ENCODE measurements at regions not wholly inside any gene's neighbourhood (a gene's known extent, or its start where the extent isn't known, plus 50 kb on each side); places are given as distances from the start of the nearest gene placed in this dataset.
"Not testable (repeated sequence)": the region's sequence is repeated elsewhere in the genome, so short reads cannot be mapped to it uniquely, and the experiment has no call there.

DNA sequence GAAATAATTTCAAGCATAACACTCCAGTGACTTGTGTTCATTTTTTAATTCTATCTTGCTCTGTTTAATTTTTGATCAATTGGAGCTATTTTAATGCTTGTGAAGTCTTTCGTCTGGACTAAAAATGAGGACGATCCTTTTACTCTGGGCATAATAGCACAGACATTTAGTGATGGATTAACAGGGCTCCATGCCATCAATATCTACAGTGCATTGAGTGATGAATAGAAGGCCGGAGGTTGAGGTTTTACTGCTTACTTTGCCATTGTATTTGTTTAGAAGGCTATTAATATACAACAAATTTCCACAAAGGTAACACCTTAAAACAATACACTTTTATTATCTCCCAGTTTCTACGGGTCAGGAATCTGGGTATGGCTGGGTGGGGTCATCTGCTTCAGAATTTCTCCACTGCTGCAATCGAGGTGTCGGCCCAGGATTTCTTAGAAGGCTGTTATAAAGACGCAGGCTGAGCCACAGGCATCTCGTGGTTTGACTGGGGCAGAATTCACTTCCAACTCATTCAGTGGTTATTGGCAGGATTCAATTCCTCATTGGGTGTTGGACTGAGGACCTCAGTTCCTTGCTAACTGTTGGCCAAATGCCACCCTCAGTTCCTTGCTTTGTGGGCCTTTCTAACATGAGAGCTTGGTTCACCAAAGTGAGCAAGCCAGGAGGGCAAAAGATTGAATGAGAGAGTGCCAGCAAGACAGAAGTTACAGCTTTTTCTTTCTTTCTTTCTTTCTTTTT is 265.4 kb upstream of the VLDLR start:
- DNase-seq: no peak

DNA sequence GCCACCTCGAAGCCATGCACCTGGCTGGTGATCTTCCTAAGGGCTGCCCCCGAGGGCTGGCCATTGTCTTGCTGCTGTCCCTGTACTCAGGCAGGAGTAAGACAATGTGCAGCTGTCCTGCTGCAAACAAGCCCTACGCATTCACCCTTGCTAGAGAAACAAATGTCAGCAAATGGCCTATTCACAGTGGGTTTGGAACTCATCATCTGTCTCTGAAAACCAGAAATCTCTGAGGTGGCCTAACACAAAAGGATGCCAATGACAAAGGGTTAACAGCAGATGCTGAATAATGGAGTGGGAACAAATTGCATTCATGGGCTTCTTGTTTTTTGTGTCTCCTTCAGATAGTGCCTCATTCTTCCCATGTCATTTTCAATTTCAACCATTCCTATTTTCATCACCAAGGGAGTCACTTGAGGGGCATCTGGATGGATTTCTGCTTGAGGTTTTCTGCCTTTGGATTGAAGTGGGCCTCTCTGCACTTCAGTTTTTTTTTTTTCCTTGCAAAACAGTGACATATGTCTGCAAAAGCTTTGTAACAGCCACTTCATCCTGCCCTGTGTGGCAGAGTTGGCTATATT is 261.6 kb upstream of the VLDLR start:
- DNase-seq: no peak

DNA sequence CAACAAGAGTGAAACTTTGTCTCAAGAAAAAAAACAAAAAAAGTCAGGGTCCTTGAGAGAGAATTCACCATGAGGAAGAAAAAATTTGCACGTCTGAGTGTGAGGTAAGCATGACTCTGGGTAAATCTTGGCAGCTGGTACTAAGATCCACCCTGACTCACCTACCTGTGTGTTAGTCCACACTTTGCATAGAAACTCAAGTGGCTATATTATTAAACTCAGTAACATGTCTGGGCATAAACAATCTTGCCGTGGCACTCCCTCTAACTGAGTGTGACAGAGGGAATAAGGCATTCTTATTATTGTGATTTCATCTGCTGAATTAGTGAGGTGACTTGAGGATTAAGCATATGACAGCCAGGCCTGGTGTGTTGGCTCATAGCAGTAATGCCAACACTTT is 259.4 kb upstream of the VLDLR start:
- DNase-seq: no peak

DNA sequence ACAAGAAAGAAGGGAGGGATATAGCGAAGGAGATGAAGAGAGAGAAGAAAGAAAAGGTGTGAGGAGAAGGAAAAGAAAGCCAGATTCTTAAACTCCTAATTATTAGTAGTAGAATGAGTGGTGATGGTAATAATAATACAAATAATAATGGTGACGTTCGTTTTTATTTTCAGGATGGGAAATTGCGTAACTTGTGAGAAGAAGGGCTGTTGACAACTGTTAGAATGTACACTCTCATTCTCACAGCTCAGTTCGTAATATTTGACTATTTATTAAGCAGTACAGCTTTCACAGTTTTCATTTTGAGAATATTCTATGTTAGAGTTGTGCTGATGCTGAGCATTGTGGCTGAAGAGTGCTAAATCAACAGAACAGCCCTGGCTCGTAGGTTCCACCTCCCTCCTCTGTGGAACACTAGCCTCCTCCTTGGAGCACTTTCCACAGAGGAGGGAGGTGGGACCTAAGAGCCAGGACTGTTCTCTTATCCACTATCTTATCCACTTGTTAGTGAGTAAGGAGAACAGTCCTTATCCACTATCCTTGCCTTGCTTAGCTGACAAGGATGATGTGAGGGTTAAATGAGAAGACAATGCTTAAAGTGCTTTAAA is 258.3 kb upstream of the VLDLR start:
- no peak for DNase-seq

DNA sequence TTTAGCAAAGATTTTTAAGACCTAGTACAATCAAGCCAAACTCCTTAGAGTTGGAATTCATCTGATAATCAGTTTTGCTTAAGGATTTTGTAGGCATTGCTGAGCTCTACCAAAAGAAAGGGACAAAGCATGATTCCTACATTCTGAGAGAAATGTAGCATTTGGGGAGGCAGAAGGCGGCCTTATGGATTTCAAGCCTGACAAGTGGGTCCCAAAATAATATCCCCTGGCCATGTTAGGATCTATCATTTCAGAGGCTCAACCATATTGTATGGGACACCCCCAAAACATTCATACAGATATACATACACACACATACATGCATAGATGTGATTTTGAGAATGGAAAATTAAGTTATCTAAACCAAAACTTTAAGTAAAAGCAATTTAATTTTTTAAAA is 257.8 kb upstream of the VLDLR start:
- DNase-seq: no peak

DNA sequence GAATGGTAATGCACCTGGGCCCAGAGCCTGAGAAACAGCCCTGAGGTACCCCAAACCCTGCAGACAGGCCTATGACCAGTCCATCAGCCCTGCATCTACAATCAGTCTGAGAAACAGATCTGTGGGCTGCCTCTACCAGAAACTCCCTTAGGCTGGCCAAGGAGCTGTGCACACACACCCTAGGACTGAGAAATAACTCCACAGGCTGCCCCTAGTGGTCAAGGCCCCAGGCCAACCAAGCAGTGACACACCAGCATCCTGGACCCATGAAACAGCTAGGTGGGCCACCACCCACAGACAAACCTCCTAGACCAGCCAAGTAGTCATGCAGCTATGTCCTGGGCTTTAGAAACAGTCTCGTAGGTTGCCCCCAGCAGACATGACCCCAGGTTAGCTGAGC is 253.6 kb upstream of the VLDLR start:
- no peak for DNase-seq

DNA sequence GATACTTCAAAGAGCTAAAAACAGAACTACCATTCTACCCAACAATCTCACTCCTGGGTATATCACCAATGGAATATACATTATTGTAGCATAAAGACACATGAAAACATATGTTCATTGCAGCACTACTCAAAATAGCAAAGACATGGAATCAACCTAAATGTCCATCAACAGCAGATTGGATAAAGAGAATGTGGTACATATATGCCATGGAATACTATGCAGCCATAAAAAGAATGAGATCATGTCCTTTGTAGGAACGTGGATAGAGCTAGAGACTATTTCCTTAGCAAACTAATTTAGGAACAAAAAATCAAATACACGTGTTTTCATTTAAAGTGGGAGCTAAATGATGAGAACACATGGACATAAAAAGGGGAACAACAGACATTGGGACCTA is 247.9 kb upstream of the VLDLR start:
- no peak for DNase-seq

DNA sequence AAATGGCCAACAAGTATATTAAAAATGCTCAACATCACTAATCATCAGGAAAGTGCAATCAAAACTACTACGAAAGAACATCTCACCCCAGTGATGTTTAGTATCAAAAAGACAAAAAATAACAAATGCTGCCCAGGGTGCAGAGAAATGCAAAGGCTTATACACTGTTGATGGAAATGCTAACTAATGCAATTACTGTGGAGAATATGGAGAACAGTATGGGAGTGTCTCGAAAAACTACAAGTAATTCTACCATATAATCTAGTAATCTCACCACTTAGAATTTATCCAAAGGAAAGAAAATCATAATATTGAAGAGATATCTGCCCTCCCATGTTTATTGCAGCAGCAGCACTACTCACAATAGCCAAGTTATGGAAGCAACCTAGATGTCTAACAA is 246.5 kb upstream of the VLDLR start:
- no peak for DNase-seq

DNA sequence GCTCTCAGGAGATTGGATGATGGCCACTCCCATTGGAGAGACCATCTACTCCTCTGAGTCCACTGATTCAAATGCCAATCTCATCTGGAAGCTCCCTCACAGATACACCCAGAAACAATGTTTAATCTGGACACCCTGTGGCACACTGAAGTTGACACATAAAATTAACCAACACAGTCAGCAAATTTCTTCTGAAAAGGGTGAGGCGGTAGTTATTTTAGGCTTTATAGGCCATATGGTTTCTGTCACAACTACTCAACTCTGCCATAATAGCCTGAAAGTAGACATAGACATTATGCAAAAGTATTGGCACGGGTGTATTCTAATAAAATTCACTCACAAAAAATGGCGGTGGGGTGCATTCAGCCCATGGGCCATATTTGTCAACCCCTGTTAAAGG is 244.5 kb upstream of the VLDLR start:
- DNase-seq: no peak

DNA sequence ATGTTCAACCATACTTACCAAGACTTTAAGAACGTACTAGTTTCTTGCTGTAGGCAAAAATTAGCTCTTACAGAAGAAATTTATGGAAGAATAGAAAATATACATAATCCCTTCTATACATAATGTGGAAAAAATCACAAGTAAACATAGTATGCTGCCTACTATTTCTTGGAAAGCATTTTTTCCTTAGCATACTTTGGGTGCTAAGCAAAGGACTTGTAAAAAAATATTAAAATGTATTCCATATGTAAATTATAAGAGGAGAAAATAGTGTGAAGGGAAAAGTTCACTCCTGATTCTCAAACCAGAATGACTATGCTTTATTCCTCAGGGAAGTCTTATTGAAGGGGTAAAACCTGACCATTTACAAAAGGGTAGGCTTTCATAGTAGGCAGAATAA is 243.8 kb upstream of the VLDLR start:
- no peak for DNase-seq

DNA sequence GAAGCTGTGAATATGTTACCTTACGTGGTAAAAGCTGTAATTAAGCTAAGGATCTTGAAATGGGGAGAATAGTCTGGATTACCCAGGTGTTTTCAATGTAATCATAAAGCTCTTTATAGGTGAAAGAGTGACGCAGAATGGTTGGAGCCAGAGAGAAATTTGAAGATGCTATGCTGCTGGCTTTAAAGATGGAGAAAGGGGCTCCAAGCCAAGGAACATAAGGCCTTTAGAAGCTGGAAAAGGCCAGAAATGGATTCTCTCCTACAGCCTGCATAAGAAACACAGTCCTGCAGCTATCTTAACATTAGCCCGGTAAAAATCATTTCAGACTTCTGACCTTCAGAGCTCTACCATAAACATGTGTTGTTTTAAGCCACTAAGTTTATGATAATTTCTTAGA is 243.3 kb upstream of the VLDLR start:
- DNase-seq: no peak

DNA sequence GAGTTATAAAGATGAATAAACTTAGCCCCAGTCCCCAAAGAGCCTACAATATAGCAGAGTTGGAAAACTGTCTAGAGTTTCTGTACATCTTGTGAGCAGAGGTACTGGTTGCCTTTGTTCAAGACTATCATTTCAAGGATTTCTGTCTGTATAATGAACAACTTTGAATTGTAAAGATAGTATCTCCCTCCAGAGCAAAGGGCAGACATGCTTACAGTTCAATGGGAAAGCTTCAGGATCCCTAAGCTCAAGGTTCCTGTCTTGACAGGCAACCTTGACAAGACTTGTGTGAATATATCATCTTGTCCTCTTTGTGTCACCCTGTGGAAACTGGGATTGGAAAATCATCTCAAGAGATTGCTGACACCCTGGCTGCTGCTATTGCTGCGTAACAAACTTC is 242.8 kb upstream of the VLDLR start:
- DNase-seq: no peak

DNA sequence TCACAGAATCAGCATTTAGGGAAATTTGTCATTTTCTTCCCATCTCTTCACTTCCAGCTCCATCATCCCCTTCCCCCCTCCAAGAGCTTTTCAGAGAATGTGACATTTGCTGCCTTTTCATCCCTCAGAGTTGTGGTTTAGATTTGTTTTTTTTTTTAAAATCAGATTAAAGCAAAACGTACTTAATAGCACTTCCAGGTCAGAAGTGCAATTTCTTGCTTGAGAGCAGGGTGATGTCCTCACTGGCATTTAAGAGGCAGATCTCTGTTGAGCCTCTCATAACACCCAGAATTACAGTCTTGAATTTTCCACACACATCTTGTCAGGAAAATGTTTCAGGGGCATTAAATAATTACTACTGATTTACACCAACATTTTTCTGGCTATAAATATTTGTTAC is 236.8 kb upstream of the VLDLR start:
- DNase-seq: no peak

DNA sequence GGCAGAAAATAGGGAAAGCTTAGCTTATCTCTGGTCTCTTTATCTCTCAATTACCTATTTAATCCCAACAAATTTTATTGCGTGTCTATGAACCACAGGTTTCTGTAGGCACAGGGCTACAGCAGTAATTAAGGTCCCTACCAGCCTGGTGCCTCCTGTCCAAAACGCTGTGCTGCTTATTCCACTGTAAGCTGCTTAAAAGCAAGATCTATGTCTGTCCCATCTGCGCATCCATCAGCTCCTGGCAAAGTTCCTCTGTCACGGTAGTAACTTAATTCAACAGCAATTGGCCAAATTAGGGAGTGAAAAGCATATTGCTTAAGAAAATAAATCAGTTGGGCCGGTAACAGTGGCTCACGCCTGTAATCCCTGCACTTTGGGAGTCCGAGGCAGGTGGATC is 235.8 kb upstream of the VLDLR start:
- no peak for DNase-seq

DNA sequence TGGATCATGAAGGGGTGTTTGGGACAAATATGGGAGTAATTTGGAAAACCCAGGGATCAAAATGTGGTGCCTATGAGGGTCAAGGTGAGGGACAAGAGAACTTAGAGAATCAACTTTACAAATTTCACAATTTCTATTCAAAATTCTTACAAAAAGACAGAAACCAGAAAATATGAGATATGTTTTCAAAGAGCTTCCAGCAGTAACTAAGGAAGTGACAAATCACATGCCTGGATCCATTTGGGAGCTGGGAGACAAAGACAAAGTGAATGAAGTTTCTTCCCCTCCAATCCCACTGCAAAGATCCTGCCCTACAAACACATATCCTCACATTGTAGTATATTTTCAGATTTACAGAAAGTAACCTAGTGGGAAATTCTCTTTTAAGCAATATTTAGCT is 235.0 kb upstream of the VLDLR start:
- DNase-seq: no peak

DNA sequence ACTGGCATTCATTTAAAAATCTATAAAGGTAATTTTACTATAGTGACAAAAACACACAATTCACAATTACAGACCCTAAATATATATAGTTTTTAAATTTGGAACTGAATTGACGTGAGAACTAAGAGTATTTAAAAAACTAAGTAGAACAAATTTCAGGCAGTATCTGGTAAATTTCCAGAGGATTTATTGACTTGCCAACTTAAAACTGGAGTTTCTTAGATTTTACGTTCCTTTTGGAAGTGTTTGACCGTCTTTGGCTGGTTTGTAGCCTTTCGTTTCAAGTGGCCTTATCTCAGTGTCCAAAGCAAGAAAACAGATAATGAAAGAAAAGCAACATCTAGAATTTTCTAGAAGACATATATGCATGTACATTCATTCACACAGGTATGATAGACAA is 234.4 kb upstream of the VLDLR start:
- no peak for DNase-seq

DNA sequence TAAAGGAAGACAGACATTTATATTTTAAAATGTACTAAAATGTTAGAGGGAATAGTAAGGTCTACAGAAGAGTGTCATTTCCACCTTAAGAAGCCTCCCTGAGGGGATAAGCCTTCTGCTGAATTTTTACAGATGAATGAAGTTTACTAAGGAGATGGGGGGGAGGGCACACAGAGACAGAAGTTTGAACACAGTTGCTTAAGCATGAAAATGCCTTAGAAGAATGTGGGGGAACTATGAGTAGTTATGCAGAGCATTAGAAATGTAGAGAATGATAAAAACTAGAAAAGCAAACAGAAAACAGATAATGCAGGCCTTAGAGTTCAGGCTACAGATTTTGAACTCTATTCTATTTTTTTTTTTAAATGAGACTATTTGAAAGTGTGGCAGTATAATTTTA is 232.2 kb upstream of the VLDLR start:
- no peak for DNase-seq

DNA sequence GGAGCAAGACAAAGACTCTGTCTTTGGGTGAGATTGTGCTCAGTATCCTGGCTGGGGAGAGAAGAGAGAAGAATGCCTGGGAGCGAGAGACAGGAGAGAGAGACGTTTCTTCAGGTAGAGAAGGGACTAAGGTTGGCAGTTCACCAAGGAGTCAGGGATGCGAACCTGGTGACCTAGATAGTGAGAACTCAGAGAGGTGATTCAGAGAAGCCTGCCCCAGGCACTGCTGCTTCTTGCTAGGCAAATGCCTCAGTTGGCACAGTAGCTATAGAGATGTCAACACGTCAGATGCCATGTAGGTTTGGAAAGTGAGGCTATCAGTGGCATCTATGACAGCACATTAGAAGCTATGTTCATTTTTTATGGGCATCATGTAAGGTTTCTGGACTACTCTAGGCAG is 231.6 kb upstream of the VLDLR start:
- DNase-seq: no peak

DNA sequence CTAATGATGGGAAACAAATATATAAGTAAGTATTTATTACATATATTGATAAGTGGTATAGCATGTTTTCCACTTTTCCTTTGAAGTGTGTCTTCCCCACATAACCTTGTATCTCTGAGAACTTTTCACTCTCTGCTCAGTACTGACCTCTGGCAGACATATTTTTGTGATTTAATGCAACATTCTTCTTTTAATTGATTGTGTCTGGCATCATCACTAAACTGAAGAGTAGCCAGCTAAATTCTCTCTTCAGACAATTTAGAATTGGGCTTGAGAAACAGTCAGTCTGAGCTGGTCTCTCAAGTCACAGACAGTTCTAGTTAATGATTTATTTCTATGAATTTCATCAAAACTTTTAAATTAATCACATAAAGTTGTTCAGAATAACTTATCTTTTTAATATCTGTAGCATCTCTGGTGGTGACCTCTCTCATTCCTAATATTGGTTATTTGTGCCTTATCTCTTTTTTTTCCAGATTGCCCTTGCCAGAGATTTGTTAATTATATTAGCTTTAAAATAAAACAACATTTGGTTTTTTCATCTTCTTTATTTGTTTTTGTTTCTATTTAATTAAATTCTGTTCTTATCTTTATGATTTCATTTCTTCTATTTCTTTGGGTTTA is 230.0 kb upstream of the VLDLR start:
- DNase-seq: not testable (repeated sequence)

DNA sequence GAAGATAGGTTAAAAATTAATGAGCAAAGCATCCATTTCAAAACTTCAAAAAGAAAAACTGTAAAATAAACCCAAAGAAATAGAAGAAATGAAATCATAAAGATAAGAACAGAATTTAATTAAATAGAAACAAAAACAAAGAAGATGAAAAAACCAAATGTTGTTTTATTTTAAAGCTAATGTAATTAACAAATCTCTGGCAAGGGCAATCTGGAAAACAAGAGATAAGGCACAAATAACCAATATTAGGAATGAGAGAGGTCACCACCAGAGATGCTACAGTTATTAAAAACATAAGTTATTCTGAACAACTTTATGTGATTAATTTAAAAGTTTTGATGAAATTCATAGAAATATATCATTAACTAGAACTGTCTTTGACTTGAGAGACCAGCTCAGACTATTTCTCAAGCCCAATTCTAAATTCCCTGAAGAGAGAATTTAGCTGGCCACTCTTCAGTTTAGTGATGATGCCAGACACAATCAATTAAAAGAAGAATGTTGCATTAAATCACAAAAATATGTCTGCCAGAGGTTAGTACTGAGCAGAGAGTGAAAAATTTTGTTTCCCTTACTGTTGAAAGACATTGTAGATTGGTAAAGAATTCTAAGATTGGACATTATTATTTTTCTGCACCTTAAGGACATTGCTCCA is 227.4 kb upstream of the VLDLR start:
- not testable (repeated sequence) for DNase-seq

DNA sequence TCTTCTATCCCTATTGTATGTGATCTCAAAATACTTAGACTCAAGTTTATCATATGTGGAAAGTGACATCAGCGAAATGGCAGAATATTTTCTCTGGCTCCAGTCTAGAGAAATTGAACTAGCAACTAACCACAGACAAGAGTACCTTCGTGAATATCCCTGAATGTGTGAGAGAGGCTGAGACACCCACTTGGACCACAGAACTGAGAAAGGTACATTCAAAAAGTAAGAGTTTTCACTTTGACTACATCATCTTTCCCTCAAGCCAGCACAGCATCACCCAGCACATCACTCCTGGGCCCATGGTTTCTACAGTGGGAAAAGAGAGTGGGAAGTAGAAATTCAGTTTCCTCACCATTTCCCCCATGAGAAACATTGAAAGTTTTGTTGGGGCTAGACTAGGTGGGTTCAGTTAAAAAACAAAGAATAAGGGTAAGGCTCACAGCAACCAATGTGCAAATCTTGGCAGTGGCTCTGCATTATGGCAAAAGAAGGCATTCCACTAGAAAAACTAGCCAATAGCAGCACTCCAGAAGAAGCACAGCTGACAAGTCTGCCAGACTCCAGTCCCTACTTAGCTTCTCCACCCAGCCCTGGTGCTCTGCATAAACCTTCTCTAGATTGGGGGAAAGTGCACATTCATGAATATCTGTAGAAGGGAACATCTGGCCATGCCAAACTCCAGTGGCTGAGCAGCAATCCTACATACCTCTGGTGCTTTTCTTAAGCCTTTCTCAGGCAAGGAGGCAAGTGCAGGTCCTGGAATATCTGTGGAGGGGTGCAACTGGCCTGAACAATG is 225.6 kb upstream of the VLDLR start:
- DNase-seq: no peak

DNA sequence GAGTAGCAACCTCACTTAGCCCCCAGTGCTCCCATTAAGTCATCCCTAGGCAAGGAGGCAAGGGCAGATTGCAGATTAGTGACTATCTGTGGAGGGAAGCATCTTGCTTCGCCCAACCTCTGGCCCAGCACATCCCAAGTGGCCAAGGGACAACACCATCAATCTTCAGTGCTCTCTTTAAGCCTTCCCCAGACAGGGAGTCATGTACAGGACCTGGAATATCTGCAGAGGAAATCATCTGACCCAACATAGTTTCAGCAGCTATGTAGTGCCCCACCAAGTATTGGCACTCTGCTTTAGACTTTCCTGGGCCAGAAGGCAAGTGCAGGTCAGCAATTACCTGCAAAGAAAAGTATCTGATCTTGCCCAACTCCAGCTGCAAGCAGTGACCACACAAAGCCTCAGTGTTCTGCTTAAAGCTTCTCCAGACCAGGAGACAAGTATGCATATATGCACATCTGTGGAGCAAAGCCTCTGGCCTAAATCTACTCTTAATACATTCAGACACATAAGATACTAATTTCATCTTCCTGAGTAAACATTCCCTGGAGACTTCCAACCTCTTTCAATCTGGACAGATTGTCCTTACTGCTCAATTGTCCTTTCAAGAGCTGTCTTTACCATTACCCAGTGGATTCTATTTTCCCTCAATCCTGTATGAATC is 224.8 kb upstream of the VLDLR start:
- DNase-seq: no peak
